ENCODE measurements at regions not wholly inside any gene's neighbourhood (a gene's known extent, or its start where the extent isn't known, plus 50 kb on each side); places are given as distances from the start of the nearest gene placed in this dataset.

DNA sequence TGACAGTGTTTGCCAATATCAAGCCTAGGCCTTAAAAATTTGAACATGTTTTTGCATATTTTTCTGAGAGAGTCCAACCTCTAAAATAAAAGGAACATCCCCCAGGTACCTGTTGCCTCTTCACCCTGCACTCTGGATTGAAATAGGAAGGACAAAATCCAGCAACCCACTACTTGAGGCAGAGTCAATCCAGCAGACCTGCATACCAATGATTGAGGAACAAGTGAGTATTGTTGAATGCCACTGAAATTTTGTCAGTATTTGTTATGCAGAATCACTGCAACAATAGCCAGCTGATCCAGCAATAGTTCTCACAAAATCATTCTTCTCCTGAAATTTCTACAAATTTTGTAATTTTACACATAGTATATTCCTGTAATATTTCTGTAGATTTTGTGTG is 460.6 kb upstream of the FOXG1 start:
- TF ChIP-seq EZH2 (IDR thresholded peaks at IDR 0.05; ENCODE audit: insufficient read depth, poor library complexity, severe bottlenecking) (no peak), EZH2phosphoT487 (IDR thresholded peaks at IDR 0.05; ENCODE audit: insufficient read depth, low read depth) (no peak)
